Trophoblast cell (in vitro differentiated cells and primary cell): ENCODE measurements at regions not wholly inside any gene's neighbourhood (a gene's known extent, or its start where the extent isn't known, plus 50 kb on each side); places are given as distances from the start of the nearest gene placed in this dataset.

Source experiments
- DNase-seq, 2 donors: peaks; one replicate each; pipeline ENCODE4 v3.0.0-alpha.2; 2016
- H2AFZ ChIP-seq: 2 replicates; pipeline ENCODE4 v1.6.1; 2013; ENCODE audit warnings: low read length, moderate library complexity, mild to moderate bottlenecking; ENCODE audit not compliant: insufficient read depth, poor library complexity
- H2AK5ac ChIP-seq: 2 replicates; pipeline ENCODE4 v1.6.1; 2013; ENCODE audit warnings: mild to moderate bottlenecking, low read length
- H2BK120ac ChIP-seq: 2 replicates; pipeline ENCODE4 v1.6.1; 2013; ENCODE audit warnings: low read length, mild to moderate bottlenecking, moderate library complexity; ENCODE audit not compliant: insufficient read depth, poor library complexity
- H2BK12ac ChIP-seq: 2 replicates; pipeline ENCODE4 v1.6.1; 2013; ENCODE audit warnings: mild to moderate bottlenecking, low read length, moderate library complexity
- H2BK5ac ChIP-seq: 2 replicates; pipeline ENCODE4 v1.6.1; 2013; ENCODE audit warnings: low read length, low read depth, moderate library complexity, mild to moderate bottlenecking; ENCODE audit not compliant: poor library complexity
- H3K14ac ChIP-seq: 2 replicates; pipeline ENCODE4 v1.6.1; 2013; ENCODE audit warnings: mild to moderate bottlenecking, low read length
- H3K18ac ChIP-seq: 2 replicates; pipeline ENCODE4 v1.6.1; 2013; ENCODE audit warnings: mild to moderate bottlenecking, low read length
- H3K23ac ChIP-seq: 2 replicates; pipeline ENCODE4 v1.6.1; 2013; ENCODE audit warnings: low read length
- H3K27ac ChIP-seq: 2 replicates; pipeline ENCODE4 v1.5.1; 2013; ENCODE audit warnings: low read depth, mild to moderate bottlenecking, inconsistent platforms, low read length, moderate library complexity
- H3K27me3 ChIP-seq: 2 replicates; pipeline ENCODE4 v1.6.1; 2013; ENCODE audit warnings: inconsistent platforms, mild to moderate bottlenecking, low read length, moderate library complexity; ENCODE audit not compliant: insufficient read depth
- H3K36me3 ChIP-seq, 2 experiments: 1 replicate in 1 of 2; 2 replicates in 1 of 2; pipeline ENCODE4 v1.6.1; 2013; ENCODE audit warnings: low read length in 2 of 2, mild to moderate bottlenecking in 2 of 2, moderate library complexity in 1 of 2; ENCODE audit not compliant: insufficient read depth in 2 of 2, control insufficient read depth in 1 of 2
- H3K4ac ChIP-seq: 2 replicates; pipeline ENCODE4 v1.6.1; 2013; ENCODE audit warnings: low read depth, mild to moderate bottlenecking, low read length, moderate library complexity
- H3K4me1 ChIP-seq, 2 experiments: 1 replicate in 1 of 2; 2 replicates in 1 of 2; pipeline ENCODE4 v1.6.1; 2013; ENCODE audit warnings: low read length in 2 of 2, mild to moderate bottlenecking in 2 of 2, moderate library complexity in 1 of 2; ENCODE audit not compliant: insufficient read depth in 2 of 2, control insufficient read depth in 1 of 2
- H3K4me2 ChIP-seq: 2 replicates; pipeline ENCODE4 v1.6.1; 2013; ENCODE audit warnings: inconsistent platforms, mild to moderate bottlenecking, low read length, moderate library complexity
- H3K4me3 ChIP-seq: 2 replicates; pipeline ENCODE4 v1.5.1; 2013; ENCODE audit warnings: mild to moderate bottlenecking, low read depth, low read length, inconsistent platforms
- H3K79me1 ChIP-seq: one replicate; pipeline ENCODE4 v1.6.1; 2013; ENCODE audit warnings: low read length
- H3K79me2 ChIP-seq: 2 replicates; pipeline ENCODE4 v1.6.1; 2013; ENCODE audit warnings: low read length, mild to moderate bottlenecking; ENCODE audit not compliant: control insufficient read depth, insufficient read depth, poor library complexity
- H3K9ac ChIP-seq: 2 replicates; pipeline ENCODE4 v1.6.1; 2013; ENCODE audit warnings: mild to moderate bottlenecking, low read length
- H3K9me3 ChIP-seq: 2 replicates; pipeline ENCODE4 v1.6.1; 2013; ENCODE audit warnings: low read depth, mild to moderate bottlenecking, control low read depth, inconsistent platforms, low read length; ENCODE audit not compliant: insufficient read depth
- H4K12ac ChIP-seq: 2 replicates; pipeline ENCODE4 v1.6.1; 2013; ENCODE audit warnings: low read depth, mild to moderate bottlenecking, low read length, moderate library complexity
- H4K8ac ChIP-seq: 2 replicates; pipeline ENCODE4 v1.6.1; 2013; ENCODE audit warnings: low read depth, mild to moderate bottlenecking, low read length, moderate library complexity
- H4K91ac ChIP-seq: one replicate; pipeline ENCODE4 v1.6.1; 2013; ENCODE audit warnings: low read depth, mild to moderate bottlenecking, low read length, moderate library complexity
- WGBS: extraction: QIAGEN DNeasy Blood & Tissue Kit; methylation state at CpG from one replicate; pipeline ENCODE4 v1.1.7; 2013; ENCODE audit warnings: missing lambda C conversion rate; ENCODE audit not compliant: insufficient read length, insufficient coverage; ENCODE audit errors: extremely low coverage; 5-methylcytosine and 5-hydroxymethylcytosine counted together

DNA sequence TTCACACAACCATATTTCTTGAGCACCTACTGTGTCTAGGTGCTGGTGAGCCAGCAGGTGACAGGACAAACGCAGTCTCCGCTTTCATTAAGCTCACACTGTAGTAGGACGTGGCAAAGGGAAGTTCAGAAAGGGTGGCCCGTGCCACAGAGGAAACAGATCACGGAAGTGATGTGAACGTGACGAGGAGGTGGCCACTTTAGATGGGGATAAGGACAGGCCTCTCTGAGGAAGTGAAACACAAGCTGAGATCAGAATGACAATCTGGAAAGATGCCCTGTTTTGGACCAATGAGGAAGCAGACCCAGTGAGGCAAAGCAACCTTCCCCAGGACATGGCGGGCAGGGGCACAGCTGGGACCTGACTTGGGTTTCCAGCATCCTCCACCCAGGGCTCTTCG lies 127.4 kb upstream of the PRMT8 start:
- Histone ChIP-seq H2BK120ac (no peak overlapping the region), H3K14ac (no peak overlapping the region), H2BK5ac (no peak overlapping the region), H3K27ac (no peak overlapping the region), H4K91ac (no peak overlapping the region), H3K4ac (no peak overlapping the region), H3K23ac (no peak overlapping the region), H3K4me3 (no peak overlapping the region), H2BK12ac (no peak overlapping the region), H4K12ac (no peak overlapping the region), H3K4me2 (no peak overlapping the region), H3K27me3 (peaks cover 28% of the 10 kb centered on the region), H3K79me2 (no peaks in the 10 kb centered on the region), H2AFZ (no peak overlapping the region), H2AK5ac (no peak overlapping the region), H3K36me3 (no peaks in the 10 kb centered on the region), H3K9me3 (peaks cover 7% of the 10 kb centered on the region), H3K18ac (no peak overlapping the region), H4K8ac (no peak overlapping the region), H3K4me1 (no peaks in the 10 kb centered on the region), H3K9ac (no peak overlapping the region), H3K79me1 (no peaks in the 10 kb centered on the region)
- DNase-seq, result no peak
- no CpG with 5 or more reads among the region's 9 CpGs for WGBS

DNA sequence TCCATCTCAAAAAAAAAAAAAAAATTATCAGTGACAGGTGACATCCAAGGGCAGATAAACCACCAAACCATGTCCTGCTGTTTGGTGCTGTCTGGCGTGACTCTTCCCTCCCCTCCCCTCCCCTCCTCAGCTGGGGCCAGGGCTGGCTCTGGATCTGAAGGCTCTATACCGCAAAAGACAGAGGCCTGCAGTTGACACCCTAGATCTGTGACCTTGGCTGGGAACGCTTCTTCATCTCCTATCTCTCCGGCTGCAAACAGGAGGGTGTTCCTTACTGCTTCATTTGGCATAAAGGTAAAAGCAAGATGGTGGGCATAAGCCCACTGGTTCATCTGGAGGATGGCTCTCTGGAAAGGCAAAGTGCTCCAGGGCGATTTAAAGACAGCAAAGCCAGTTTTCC lies 126.8 kb upstream of the PRMT8 start:
- H3K79me1 ChIP-seq, result no peaks in the 10 kb centered on the region
- no peak overlapping the region for H2BK5ac ChIP-seq
- no peak overlapping the region for H3K27ac ChIP-seq
- H4K12ac ChIP-seq, result no peak overlapping the region
- H3K79me2 ChIP-seq, result no peaks in the 10 kb centered on the region
- no peak overlapping the region for H3K14ac ChIP-seq
- no CpG with 5 or more reads among the region's 5 CpGs for WGBS
- no peak overlapping the region for H2AFZ ChIP-seq
- H2BK120ac ChIP-seq, result no peak overlapping the region
- H3K4me2 ChIP-seq, result no peak overlapping the region
- H3K4me3 ChIP-seq, result no peak overlapping the region
- peaks cover 7% of the 10 kb centered on the region for H3K9me3 ChIP-seq
- DNase-seq, result no peak
- no peak overlapping the region for H3K9ac ChIP-seq
- H3K4ac ChIP-seq, result no peak overlapping the region
- H2BK12ac ChIP-seq, result no peak overlapping the region
- H3K18ac ChIP-seq, result no peak overlapping the region
- H3K36me3 ChIP-seq, result no peaks in the 10 kb centered on the region
- H4K91ac ChIP-seq, result no peak overlapping the region
- no peaks in the 10 kb centered on the region for H3K4me1 ChIP-seq
- no peak overlapping the region for H3K23ac ChIP-seq
- no peak overlapping the region for H2AK5ac ChIP-seq
- H4K8ac ChIP-seq, result no peak overlapping the region
- peaks cover 28% of the 10 kb centered on the region for H3K27me3 ChIP-seq

DNA sequence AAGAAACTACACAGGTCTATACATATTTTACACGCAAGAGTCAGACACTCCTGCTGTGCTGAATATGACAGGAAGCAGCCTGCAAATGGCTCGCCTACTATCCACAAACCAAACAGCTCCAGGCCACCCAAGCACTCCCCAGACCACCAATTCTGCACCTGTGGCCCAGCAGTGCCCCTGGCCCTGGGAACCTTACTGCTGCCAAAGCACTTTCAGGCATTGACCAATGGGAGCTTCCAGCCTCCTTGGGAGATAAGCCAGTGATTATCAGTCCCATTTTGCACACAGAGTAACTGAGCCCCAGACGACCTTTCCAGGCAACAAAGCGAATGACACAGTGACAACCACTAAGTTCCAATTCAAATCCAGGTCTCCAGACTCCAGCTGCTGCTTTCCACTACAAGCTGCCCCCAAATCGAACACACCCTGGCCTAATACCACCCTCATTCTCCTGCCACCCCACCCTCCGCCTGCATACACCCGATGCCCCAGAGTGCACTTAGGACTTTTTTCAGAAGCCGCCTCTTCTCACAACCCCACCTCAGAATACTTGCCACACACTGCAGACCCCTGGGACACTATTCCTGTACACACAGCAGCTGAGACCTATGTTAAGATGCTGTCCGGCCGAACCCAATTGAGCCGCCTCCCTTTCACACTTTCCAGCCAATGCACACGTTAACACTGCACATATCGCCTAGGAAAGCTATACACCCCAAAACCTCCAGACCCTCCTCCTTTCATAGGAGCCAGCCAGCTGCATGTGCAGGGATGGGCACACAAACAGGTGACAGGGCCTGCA lies 126.1 kb upstream of the PRMT8 start:
- peak overlapping the region; percentile 97 for H3K23ac ChIP-seq
- no CpG with 5 or more reads among the region's 13 CpGs for WGBS
- no peak overlapping the region for H4K12ac ChIP-seq
- DNase-seq, result no peak
- no peaks in the 10 kb centered on the region for H3K79me1 ChIP-seq
- no peak overlapping the region for H3K27ac ChIP-seq
- H2AK5ac ChIP-seq, result no peak overlapping the region
- H2BK5ac ChIP-seq, result no peak overlapping the region
- no peak overlapping the region for H3K14ac ChIP-seq
- H2AFZ ChIP-seq, result no peak overlapping the region
- H4K91ac ChIP-seq, result no peak overlapping the region
- H3K4ac ChIP-seq, result no peak overlapping the region
- no peak overlapping the region for H3K18ac ChIP-seq
- no peaks in the 10 kb centered on the region for H3K79me2 ChIP-seq
- H2BK120ac ChIP-seq, result no peak overlapping the region
- no peaks in the 10 kb centered on the region for H3K4me1 ChIP-seq
- peaks cover 7% of the 10 kb centered on the region for H3K9me3 ChIP-seq
- H2BK12ac ChIP-seq, result no peak overlapping the region
- peak overlapping the region; percentile 37 for H3K4me3 ChIP-seq
- H3K4me2 ChIP-seq, result no peak overlapping the region
- no peak overlapping the region for H4K8ac ChIP-seq
- no peak overlapping the region for H3K9ac ChIP-seq
- H3K36me3 ChIP-seq, result no peaks in the 10 kb centered on the region
- peaks cover 28% of the 10 kb centered on the region for H3K27me3 ChIP-seq

DNA sequence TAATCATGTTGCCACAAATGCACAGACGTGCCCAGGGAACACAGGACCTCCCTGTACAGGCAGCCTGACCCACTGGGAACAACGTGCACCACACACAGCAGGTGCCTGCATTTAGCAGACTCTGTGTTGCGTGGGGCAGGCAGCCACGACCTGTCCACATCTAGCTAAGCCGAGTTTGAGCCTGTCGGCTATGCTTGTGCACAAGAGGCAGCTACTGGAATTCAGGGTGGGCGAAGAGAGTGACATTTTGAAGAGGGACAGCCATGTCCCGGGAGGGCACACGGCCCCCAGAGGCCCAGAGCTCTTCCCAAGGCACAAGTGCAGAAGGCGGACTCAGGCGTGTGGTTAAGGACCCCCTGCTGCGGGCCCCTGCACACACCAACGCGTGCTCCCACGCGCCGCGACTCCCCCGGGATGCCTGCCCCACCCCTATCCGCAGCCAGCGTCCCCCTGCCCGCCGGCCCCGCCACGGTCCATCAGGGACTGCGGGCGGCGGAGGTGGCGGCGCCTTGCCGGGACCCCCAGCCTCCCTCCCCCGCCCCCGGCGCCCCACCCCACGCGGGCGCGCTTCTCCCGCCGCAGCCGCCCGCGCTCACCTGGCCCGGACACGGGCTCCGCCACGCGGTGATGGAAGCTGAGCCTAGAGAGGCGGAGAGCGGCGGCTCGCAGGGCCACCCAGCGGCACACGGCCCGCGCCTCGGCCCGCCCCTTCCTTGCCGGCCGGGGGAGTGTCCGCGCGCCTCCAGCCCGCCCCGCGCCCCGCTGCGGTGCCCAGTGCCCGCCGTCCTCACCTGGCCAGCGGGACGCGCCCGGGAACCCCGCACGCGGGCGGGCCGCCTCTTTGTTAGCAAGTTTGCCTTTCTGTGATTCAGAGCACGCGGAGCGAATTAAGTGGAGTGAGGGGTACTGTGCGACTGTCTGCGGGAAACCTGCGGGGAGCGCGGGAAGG lies 125.3 kb upstream of the PRMT8 start:
- H3K9me3 ChIP-seq, result peaks cover 7% of the 10 kb centered on the region
- WGBS, result no CpG with 5 or more reads among the region's 87 CpGs
- H2AFZ ChIP-seq, result no peak overlapping the region
- peak overlapping the region; percentile 39 for H3K4me3 ChIP-seq
- no peak overlapping the region for H3K14ac ChIP-seq
- H2BK12ac ChIP-seq, result no peak overlapping the region
- H2BK120ac ChIP-seq, result no peak overlapping the region
- H3K27me3 ChIP-seq, result peaks cover 28% of the 10 kb centered on the region
- H3K4me2 ChIP-seq, result peak overlapping the region; percentile 72
- no peak overlapping the region for H4K12ac ChIP-seq
- DNase-seq, result peak in 1 of 2 donors; percentile 6
- H3K18ac ChIP-seq, result no peak overlapping the region
- H4K91ac ChIP-seq, result no peak overlapping the region
- H2BK5ac ChIP-seq, result no peak overlapping the region
- H3K9ac ChIP-seq, result no peak overlapping the region
- no peaks in the 10 kb centered on the region for H3K79me1 ChIP-seq
- peak overlapping the region; percentile 97 for H3K23ac ChIP-seq
- no peaks in the 10 kb centered on the region for H3K79me2 ChIP-seq
- H3K4ac ChIP-seq, result no peak overlapping the region
- no peak overlapping the region for H3K27ac ChIP-seq
- H2AK5ac ChIP-seq, result no peak overlapping the region
- H3K4me1 ChIP-seq, result no peaks in the 10 kb centered on the region
- H3K36me3 ChIP-seq, result no peaks in the 10 kb centered on the region
- H4K8ac ChIP-seq, result no peak overlapping the region
